OCI-LY1 (cell line): ENCODE measurements at regions not wholly inside any gene's neighbourhood (a gene's known extent, or its start where the extent isn't known, plus 50 kb on each side); places are given as distances from the start of the nearest gene placed in this dataset.
"Not testable (repeated sequence)": the region's sequence is repeated elsewhere in the genome, so short reads cannot be mapped to it uniquely, and the experiment has no call there.

ENCODE experiments used
- EZH2 ChIP-seq: fragments of 200-600 bp; sonication (generic), shearing (Covaris generic); IDR thresholded peaks from 2 replicates; pipeline ENCODE4 v1.8.0; 2017; ENCODE audit warnings: borderline replicate concordance, mixed run types, mild to moderate bottlenecking, antibody characterized with exemption, low read length, moderate library complexity, mixed read lengths
- TF ChIP-seq, protein P1 (sequence below): fragments of 200-600 bp; sonication (generic), shearing (Covaris generic); IDR thresholded peaks from 2 replicates; pipeline ENCODE4 v1.5.1; 2017; ENCODE audit warnings: mild to moderate bottlenecking, antibody characterized with exemption, low read length, moderate library complexity, mixed read lengths

DNA sequence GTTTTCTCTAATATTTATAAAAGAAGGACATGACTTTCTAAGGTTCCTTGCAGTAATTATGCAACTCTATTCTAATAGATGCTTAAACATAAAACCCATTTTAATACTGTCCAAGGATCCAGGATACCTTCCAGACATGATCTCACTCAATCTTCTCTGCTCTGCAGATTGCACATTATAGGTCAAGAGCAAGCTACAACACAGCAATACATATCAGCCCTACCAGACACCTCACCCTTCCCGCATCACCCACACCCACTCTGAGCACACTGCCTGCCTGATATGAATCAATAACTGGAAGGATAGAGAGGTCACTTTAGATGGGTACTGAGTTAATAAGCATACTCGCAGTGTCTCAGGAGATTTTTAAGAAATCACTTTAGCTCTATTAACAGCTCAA lies 74.0 kb upstream of the NBPF26 start:
- not testable (repeated sequence) for TF ChIP-seq EZH2
- TF ChIP-seq, protein P1, sequence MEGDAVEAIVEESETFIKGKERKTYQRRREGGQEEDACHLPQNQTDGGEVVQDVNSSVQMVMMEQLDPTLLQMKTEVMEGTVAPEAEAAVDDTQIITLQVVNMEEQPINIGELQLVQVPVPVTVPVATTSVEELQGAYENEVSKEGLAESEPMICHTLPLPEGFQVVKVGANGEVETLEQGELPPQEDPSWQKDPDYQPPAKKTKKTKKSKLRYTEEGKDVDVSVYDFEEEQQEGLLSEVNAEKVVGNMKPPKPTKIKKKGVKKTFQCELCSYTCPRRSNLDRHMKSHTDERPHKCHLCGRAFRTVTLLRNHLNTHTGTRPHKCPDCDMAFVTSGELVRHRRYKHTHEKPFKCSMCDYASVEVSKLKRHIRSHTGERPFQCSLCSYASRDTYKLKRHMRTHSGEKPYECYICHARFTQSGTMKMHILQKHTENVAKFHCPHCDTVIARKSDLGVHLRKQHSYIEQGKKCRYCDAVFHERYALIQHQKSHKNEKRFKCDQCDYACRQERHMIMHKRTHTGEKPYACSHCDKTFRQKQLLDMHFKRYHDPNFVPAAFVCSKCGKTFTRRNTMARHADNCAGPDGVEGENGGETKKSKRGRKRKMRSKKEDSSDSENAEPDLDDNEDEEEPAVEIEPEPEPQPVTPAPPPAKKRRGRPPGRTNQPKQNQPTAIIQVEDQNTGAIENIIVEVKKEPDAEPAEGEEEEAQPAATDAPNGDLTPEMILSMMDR, result not testable (repeated sequence)
